ENCODE measurements at regions not wholly inside any gene's neighbourhood (a gene's known extent, or its start where the extent isn't known, plus 50 kb on each side); places are given as distances from the start of the nearest gene placed in this dataset.

GRCh38 chr3:159008401-159008800, 206.5 kb downstream of the MFSD1 start:
- no peak overlapping the region for H3K27ac ChIP-seq (ENCODE audit: extremely low read depth, low read depth, low read length)
- no peaks in the 10 kb centered on the region for H3K79me2 ChIP-seq (ENCODE audit: control insufficient read depth, insufficient read depth, low read length)
- no peaks in the 10 kb centered on the region for H3K9me1 ChIP-seq (ENCODE audit: control insufficient read depth, insufficient read depth, low read length)
- ChIA-PET CTCF (ENCODE audit: low intra/inter-chr PET ratio) (no interaction called here), POLR2A (no interaction called here)
- no peak overlapping the region for H2AFZ ChIP-seq (ENCODE audit: low read depth, low read length)
- WGBS (ENCODE audit: insufficient coverage, low coverage, missing lambda C conversion rate): 0% methylated on average over 4 of the region's 4 CpGs
- H4K20me1 ChIP-seq (replicated peaks; ENCODE audit: control insufficient read depth, insufficient read depth, low read length): no peaks in the 10 kb centered on the region
- DNase-seq (ENCODE audit: extremely low read depth in 1 of 4, low spot score in 3 of 4) (no peak), FAIRE-seq (no peak), ATAC-seq (no peak)
- no peaks in the 10 kb centered on the region for H3K27me3 ChIP-seq (ENCODE audit: control insufficient read depth in 2 of 2, insufficient read depth in 2 of 2, low read length in 2 of 2)
- H3K36me3 ChIP-seq (ENCODE audit: control insufficient read depth, insufficient read depth, low read length): no peaks in the 10 kb centered on the region
- no peak overlapping the region for H3K4me2 ChIP-seq (ENCODE audit: insufficient read depth, low read length)
- TF ChIP-seq ZNF785 (CRISPR knock-in tag; IDR thresholded peaks at IDR 0.05): no peak
- no TSS peak for BruUV-seq (replicated peaks)
- no peaks in the 10 kb centered on the region for H3K4me1 ChIP-seq (replicated peaks in 1 of 2; ENCODE audit: control insufficient read depth in 2 of 2, insufficient read depth in 2 of 2, low read length in 2 of 2)
- H3K9ac ChIP-seq (ENCODE audit: insufficient read depth in 1 of 2, low read depth in 2 of 2, low read length in 2 of 2): no peak overlapping the region
- no peak overlapping the region for H3K4me3 ChIP-seq
- intact Hi-C loops (cut with micrococcal nuclease) (no loop called here), in situ Hi-C loops (cut with MboI) (no loop called here)
- no peaks in the 10 kb centered on the region for H3K9me3 ChIP-seq (replicated peaks; ENCODE audit: control insufficient read depth, insufficient read depth, low read depth, low read length)

- WGBS (ENCODE audit: insufficient coverage, low coverage, missing lambda C conversion rate): 0% methylated on average over 2 of the region's 2 CpGs
Measured at GRCh38 chr3:159018341-159018740, 216.5 kb downstream of the MFSD1 start.

More at GRCh38 chr3:159018341-159018740, 216.5 kb downstream of the MFSD1 start:
- Histone ChIP-seq H4K20me1 (replicated peaks; ENCODE audit: control insufficient read depth, insufficient read depth, low read length) (no peaks in the 10 kb centered on the region), H3K27me3 (ENCODE audit: control insufficient read depth in 2 of 2, insufficient read depth in 2 of 2, low read length in 2 of 2) (no peaks in the 10 kb centered on the region), H3K9ac (ENCODE audit: insufficient read depth in 1 of 2, low read depth in 2 of 2, low read length in 2 of 2) (no peak overlapping the region), H3K9me3 (replicated peaks; ENCODE audit: control insufficient read depth, insufficient read depth, low read depth, low read length) (no peaks in the 10 kb centered on the region), H3K4me2 (ENCODE audit: insufficient read depth, low read length) (no peak overlapping the region), H3K79me2 (ENCODE audit: control insufficient read depth, insufficient read depth, low read length) (no peaks in the 10 kb centered on the region), H3K4me3 (no peak overlapping the region), H2AFZ (ENCODE audit: low read depth, low read length) (no peak overlapping the region), H3K4me1 (replicated peaks in 1 of 2; ENCODE audit: control insufficient read depth in 2 of 2, insufficient read depth in 2 of 2, low read length in 2 of 2) (no peaks in the 10 kb centered on the region), H3K27ac (ENCODE audit: extremely low read depth, low read depth, low read length) (no peak overlapping the region), H3K9me1 (ENCODE audit: control insufficient read depth, insufficient read depth, low read length) (no peaks in the 10 kb centered on the region), H3K36me3 (ENCODE audit: control insufficient read depth, insufficient read depth, low read length) (no peaks in the 10 kb centered on the region)
- no peak for DNase-seq (ENCODE audit: extremely low read depth in 1 of 4, low spot score in 3 of 4)
- no peak for ATAC-seq
- no peak for FAIRE-seq
- BruUV-seq (replicated peaks): no TSS peak
- ChIA-PET POLR2A (no interaction called here), CTCF (ENCODE audit: low intra/inter-chr PET ratio) (no interaction called here)
- intact Hi-C loops (cut with micrococcal nuclease) (no loop called here), in situ Hi-C loops (cut with MboI) (no loop called here)
- no peak for TF ChIP-seq SP2 (IDR thresholded peaks at IDR 0.05; ENCODE audit: extremely low read depth, low read depth, low read length, poor library complexity, severe bottlenecking)
